Panc1 (cell line): ENCODE measurements at regions not wholly inside any gene's neighbourhood (a gene's known extent, or its start where the extent isn't known, plus 50 kb on each side); places are given as distances from the start of the nearest gene placed in this dataset.

ENCODE experiments used
- POLR2AphosphoS5 ChIP-seq: IDR thresholded peaks from 2 replicates; pipeline ENCODE4 v1.6.1; 2012; ENCODE audit warnings: mild to moderate bottlenecking, low read depth, low read length, moderate library complexity
- SIN3A ChIP-seq: IDR thresholded peaks from 2 replicates; pipeline ENCODE4 v1.6.1; 2012; ENCODE audit warnings: low read depth, mild to moderate bottlenecking, low read length, moderate library complexity, borderline replicate concordance; ENCODE audit not compliant: insufficient read depth
- TCF7L2 ChIP-seq: IDR thresholded peaks from 2 replicates; pipeline ENCODE4 v1.6.1; 2011; ENCODE audit warnings: mild to moderate bottlenecking, low read depth, low read length, inconsistent platforms
- TF ChIP-seq, protein P1 (sequence below): fragments of 450-650 bp; IDR thresholded peaks from 2 replicates; pipeline ENCODE4 v1.5.1; 2017; ENCODE audit warnings: mild to moderate bottlenecking
- TF ChIP-seq, protein P2 (sequence below), 2 experiments: IDR thresholded peaks; 2 replicates each; pipeline ENCODE4 v1.6.1; 2011 to 2012; ENCODE audit warnings: low read depth in 2 of 2, control low read depth in 1 of 2, low read length in 1 of 2, mild to moderate bottlenecking in 1 of 2, moderate library complexity in 1 of 2; ENCODE audit not compliant: insufficient read depth in 1 of 2

DNA sequence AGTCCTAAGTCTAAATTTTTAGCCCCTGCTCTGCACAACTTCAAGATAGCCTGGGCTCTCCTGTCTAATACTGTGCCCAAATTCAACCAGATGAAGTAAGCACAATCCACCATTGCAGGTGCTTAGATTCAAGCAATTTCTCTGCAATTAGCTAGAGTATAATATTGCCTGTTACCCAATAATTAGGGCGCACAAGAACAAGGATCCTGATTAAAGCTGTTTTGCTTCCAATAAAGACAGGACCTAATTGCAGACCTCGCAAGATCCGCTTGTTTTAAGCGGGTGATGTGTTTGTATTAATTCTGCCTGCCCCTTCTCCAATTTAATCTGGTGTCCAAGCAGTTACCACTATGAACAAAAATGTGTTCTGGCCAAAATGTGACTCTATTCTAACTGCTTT lies 1268.9 kb upstream of the TMEM132C start:
- TF ChIP-seq, protein P1, sequence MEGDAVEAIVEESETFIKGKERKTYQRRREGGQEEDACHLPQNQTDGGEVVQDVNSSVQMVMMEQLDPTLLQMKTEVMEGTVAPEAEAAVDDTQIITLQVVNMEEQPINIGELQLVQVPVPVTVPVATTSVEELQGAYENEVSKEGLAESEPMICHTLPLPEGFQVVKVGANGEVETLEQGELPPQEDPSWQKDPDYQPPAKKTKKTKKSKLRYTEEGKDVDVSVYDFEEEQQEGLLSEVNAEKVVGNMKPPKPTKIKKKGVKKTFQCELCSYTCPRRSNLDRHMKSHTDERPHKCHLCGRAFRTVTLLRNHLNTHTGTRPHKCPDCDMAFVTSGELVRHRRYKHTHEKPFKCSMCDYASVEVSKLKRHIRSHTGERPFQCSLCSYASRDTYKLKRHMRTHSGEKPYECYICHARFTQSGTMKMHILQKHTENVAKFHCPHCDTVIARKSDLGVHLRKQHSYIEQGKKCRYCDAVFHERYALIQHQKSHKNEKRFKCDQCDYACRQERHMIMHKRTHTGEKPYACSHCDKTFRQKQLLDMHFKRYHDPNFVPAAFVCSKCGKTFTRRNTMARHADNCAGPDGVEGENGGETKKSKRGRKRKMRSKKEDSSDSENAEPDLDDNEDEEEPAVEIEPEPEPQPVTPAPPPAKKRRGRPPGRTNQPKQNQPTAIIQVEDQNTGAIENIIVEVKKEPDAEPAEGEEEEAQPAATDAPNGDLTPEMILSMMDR = no peak
- TF ChIP-seq, protein P2, sequence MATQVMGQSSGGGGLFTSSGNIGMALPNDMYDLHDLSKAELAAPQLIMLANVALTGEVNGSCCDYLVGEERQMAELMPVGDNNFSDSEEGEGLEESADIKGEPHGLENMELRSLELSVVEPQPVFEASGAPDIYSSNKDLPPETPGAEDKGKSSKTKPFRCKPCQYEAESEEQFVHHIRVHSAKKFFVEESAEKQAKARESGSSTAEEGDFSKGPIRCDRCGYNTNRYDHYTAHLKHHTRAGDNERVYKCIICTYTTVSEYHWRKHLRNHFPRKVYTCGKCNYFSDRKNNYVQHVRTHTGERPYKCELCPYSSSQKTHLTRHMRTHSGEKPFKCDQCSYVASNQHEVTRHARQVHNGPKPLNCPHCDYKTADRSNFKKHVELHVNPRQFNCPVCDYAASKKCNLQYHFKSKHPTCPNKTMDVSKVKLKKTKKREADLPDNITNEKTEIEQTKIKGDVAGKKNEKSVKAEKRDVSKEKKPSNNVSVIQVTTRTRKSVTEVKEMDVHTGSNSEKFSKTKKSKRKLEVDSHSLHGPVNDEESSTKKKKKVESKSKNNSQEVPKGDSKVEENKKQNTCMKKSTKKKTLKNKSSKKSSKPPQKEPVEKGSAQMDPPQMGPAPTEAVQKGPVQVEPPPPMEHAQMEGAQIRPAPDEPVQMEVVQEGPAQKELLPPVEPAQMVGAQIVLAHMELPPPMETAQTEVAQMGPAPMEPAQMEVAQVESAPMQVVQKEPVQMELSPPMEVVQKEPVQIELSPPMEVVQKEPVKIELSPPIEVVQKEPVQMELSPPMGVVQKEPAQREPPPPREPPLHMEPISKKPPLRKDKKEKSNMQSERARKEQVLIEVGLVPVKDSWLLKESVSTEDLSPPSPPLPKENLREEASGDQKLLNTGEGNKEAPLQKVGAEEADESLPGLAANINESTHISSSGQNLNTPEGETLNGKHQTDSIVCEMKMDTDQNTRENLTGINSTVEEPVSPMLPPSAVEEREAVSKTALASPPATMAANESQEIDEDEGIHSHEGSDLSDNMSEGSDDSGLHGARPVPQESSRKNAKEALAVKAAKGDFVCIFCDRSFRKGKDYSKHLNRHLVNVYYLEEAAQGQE (IDR thresholded peaks at IDR 0.05; ENCODE audit: insufficient read depth in 1 of 2, low read depth in 2 of 2, low read length in 1 of 2) = no peak
- TF ChIP-seq POLR2AphosphoS5 = no peak
- no peak for TF ChIP-seq SIN3A
- TF ChIP-seq TCF7L2 = no peak
